ENCODE measurements at regions not wholly inside any gene's neighbourhood (a gene's known extent, or its start where the extent isn't known, plus 50 kb on each side); places are given as distances from the start of the nearest gene placed in this dataset.

DNA sequence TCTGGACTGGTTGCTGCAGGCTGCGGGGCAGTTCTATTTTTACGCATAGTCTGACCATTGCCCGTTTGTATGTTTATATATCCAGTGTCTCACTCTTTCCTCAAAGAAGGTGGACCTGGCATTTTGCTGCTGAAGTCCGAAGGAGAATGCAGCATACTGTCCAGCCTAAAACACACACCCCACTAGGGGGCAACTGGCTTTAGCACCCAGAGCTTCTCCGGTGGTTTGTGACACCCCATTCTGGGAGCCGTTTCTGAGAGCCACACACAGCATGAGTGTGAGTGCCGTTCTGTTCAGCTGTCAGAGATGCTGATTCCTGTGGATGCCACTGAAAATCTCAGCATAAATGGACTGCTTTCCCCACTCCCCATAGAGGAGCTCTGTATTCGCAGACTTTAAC is 290.5 kb upstream of the TAS2R1 start:
- TF ChIP-seq, protein P1, sequence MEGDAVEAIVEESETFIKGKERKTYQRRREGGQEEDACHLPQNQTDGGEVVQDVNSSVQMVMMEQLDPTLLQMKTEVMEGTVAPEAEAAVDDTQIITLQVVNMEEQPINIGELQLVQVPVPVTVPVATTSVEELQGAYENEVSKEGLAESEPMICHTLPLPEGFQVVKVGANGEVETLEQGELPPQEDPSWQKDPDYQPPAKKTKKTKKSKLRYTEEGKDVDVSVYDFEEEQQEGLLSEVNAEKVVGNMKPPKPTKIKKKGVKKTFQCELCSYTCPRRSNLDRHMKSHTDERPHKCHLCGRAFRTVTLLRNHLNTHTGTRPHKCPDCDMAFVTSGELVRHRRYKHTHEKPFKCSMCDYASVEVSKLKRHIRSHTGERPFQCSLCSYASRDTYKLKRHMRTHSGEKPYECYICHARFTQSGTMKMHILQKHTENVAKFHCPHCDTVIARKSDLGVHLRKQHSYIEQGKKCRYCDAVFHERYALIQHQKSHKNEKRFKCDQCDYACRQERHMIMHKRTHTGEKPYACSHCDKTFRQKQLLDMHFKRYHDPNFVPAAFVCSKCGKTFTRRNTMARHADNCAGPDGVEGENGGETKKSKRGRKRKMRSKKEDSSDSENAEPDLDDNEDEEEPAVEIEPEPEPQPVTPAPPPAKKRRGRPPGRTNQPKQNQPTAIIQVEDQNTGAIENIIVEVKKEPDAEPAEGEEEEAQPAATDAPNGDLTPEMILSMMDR (IDR thresholded peaks at IDR 0.05; ENCODE audit: borderline replicate concordance, control extremely low read depth, extremely low read depth, insufficient read depth, missing control alignments) = no peak
- in situ Hi-C loops (cut with MboI; ENCODE audit: low sequenced_read_pairs, unreplicated experiment) = no loop called here
- DNase-seq (ENCODE audit: low spot score) = no peak

DNA sequence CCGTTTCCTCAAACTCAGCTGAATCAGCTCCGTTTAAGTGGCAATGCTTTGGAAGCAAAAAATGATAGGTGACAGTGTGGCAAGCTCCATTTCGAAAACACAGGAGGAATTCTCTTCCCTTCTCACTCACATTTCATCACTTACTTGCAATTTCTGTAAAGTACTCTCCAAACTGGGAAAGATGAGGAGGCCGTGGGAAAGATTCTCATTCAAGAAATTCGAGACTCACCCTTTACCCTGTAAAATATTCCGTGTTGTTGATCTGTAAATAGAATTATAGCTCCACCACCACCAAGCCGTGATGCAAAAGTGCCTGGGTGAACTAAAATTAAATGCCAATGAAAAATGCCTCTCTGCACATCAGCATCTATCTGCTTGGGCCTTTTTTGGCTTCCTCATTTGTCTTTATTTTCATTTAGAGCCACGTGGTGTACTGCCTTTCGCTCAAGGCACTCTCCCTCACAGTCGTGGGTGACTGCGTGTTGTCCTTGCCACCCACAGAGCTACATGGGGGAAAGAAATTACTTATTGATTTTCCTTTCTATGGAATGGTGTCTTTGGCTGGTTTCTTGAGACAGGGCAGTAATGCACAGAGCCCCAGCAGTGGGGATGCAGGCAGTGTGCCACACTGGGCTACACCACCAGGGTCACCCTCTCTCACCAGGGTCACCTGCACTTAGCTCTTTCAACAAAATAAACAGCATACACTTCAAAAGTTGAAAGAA is 289.3 kb upstream of the TAS2R1 start:
- DNase-seq (ENCODE audit: low spot score) = no peak
- in situ Hi-C loops (cut with MboI; ENCODE audit: low sequenced_read_pairs, unreplicated experiment) = no loop called here
- TF ChIP-seq, protein P1 (IDR thresholded peaks at IDR 0.05; ENCODE audit: borderline replicate concordance, control extremely low read depth, extremely low read depth, insufficient read depth, missing control alignments) = no peak

DNA sequence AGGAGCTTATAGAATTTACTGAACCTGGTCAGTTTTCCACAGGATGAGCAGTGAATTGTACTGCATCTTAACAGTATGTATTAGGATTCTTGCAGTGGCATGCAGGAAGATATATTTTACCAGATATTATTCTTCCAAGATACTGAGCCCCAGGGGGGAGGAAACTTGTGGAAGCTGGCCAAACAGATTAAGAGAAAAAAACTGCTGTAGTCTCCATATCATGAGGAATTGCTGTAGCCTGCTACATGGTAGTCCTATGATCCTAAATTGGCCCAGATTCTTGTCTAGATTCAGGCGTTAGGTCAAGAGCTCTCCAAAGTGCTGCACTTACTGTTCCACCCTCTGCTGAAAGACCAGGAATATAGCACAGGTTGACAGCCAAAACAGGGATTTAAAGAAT is 275.5 kb upstream of the TAS2R1 start:
- TF ChIP-seq, protein P1 (IDR thresholded peaks at IDR 0.05; ENCODE audit: borderline replicate concordance, control extremely low read depth, extremely low read depth, insufficient read depth, missing control alignments) = no peak
- in situ Hi-C loops (cut with MboI; ENCODE audit: low sequenced_read_pairs, unreplicated experiment) = no loop called here

DNA sequence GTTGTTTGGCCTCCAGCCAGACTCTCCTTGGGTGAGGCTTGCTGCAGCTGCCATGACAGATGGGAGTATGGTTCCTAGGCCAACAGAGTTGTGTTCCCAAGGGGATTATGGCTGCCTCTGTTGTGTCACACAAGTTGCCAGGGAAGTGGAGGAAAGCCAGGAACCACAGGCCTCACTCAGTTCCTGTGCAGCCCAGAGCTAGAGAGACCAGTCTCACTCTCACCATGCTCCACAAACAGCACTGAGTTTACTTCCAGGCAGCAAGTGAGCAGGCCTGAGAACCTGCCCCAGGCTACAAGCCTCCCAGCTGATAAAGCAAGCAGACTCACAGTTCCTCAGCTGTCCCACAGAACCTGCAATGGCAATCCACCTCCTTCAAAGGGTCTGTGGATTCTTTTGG is 273.6 kb upstream of the TAS2R1 start:
- no peak for DNase-seq (ENCODE audit: low spot score)
- in situ Hi-C loops (cut with MboI; ENCODE audit: low sequenced_read_pairs, unreplicated experiment) = no loop called here
- TF ChIP-seq, protein P1 (IDR thresholded peaks at IDR 0.05; ENCODE audit: borderline replicate concordance, control extremely low read depth, extremely low read depth, insufficient read depth, missing control alignments) = no peak

More for the DNA sequence above, 275.5 kb upstream of the TAS2R1 start:
- no peak for DNase-seq (ENCODE audit: low spot score)

DNA sequence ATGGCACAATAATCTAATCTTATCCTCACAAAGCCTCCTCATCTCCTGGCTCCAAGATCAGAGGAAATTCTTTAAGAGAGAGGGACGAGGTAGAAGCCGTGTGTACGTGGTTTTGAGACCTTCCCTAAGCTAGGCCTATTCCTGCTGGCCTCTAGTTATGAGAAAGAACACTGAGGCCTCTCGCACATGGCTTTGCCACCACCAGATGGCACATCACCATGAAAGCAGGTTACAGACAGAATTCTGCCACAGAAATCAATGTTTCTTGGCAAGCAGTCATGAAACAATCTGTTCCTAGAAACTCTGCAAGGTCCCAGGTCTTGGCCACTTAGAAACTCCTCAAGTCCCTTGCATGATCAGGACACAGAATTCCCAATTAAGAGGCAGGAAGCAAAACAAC is 268.2 kb upstream of the TAS2R1 start:
- in situ Hi-C loops (cut with MboI; ENCODE audit: low sequenced_read_pairs, unreplicated experiment) = no loop called here
- TF ChIP-seq, protein P1 (IDR thresholded peaks at IDR 0.05; ENCODE audit: borderline replicate concordance, control extremely low read depth, extremely low read depth, insufficient read depth, missing control alignments) = no peak
- no peak for DNase-seq (ENCODE audit: low spot score)

DNA sequence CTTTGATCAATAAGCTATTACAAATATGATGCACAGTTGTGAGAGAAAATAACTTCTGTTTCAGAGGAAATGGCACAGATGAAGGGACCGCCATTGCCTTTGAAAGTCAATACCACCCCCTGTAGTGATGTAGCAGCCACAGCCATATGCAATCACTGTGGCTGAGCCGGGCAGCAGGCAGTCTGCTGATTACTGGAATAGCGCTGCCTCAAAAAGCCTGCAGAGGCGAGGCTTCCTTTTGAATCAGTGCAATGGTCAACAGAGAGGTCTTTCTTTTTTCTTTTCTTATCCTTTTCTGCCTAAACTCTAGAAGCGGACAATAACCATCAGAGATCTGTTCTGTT is 265.1 kb upstream of the TAS2R1 start:
- TF ChIP-seq, protein P1 (IDR thresholded peaks at IDR 0.05; ENCODE audit: borderline replicate concordance, control extremely low read depth, extremely low read depth, insufficient read depth, missing control alignments) = no peak
- in situ Hi-C loops (cut with MboI; ENCODE audit: low sequenced_read_pairs, unreplicated experiment) = no loop called here
- DNase-seq (ENCODE audit: low spot score) = no peak
